ENCODE measurements at regions not wholly inside any gene's neighbourhood (a gene's known extent, or its start where the extent isn't known, plus 50 kb on each side); places are given as distances from the start of the nearest gene placed in this dataset.

- no peak for TF ChIP-seq CTCF (IDR thresholded peaks at IDR 0.05)
- TF ChIP-seq POLR2AphosphoS5 (IDR thresholded peaks at IDR 0.05; ENCODE audit: insufficient read depth in 1 of 2, low read depth in 1 of 2) = no peak
Measured at GRCh38 chr2:155315768-155316167, 617.3 kb downstream of the KCNJ3 start.
